ENCODE measurements at regions not wholly inside any gene's neighbourhood (a gene's known extent, or its start where the extent isn't known, plus 50 kb on each side); places are given as distances from the start of the nearest gene placed in this dataset.

GRCh38 chr14:84343656-84344055 is 1186.3 kb upstream of the FLRT2 start:
- TF ChIP-seq ARID4B (CRISPR knock-in tag; IDR thresholded peaks at IDR 0.05; ENCODE audit: borderline replicate concordance) (no peak), CREB1 (CRISPR knock-in tag; IDR thresholded peaks at IDR 0.05) (no peak), FOXK1 (CRISPR knock-in tag; IDR thresholded peaks at IDR 0.05) (no peak), USF1 (CRISPR knock-in tag; IDR thresholded peaks at IDR 0.05) (no peak), GABPB1 (CRISPR knock-in tag; IDR thresholded peaks at IDR 0.05) (no peak), ZNF512 (CRISPR knock-in tag; IDR thresholded peaks at IDR 0.05; ENCODE audit: borderline replicate concordance) (no peak), FOXP4 (CRISPR knock-in tag; IDR thresholded peaks at IDR 0.05) (no peak), ZNF317 (CRISPR knock-in tag; IDR thresholded peaks at IDR 0.05; ENCODE audit: borderline replicate concordance, low read depth) (no peak), ATF2 (CRISPR knock-in tag; IDR thresholded peaks at IDR 0.05; ENCODE audit: borderline replicate concordance, low read depth) (no peak), TEAD1 (CRISPR knock-in tag; IDR thresholded peaks at IDR 0.05) (no peak), GTF2I (CRISPR knock-in tag; conservative IDR thresholded peaks at IDR 0.05) (no peak), ZNF263 (CRISPR knock-in tag; IDR thresholded peaks at IDR 0.05; ENCODE audit: low read depth) (no peak), MAX (CRISPR knock-in tag; IDR thresholded peaks at IDR 0.05) (no peak), NR3C1 (CRISPR knock-in tag; conservative IDR thresholded peaks at IDR 0.05; ENCODE audit: low read depth) (no peak)
- POLR2A ChIA-PET, result no interaction called here
- no peak for ATAC-seq

GRCh38 chr14:84351646-84352045 is 1178.3 kb upstream of the FLRT2 start:
- H3K4me3 Mint-ChIP-seq, result no peak overlapping the region
- peaks cover 31% of the 10 kb centered on the region for H3K9me3 Mint-ChIP-seq
- H3K27me3 Mint-ChIP-seq (ENCODE audit: low read depth), result no peaks in the 10 kb centered on the region
- no peaks in the 10 kb centered on the region for H3K4me1 Mint-ChIP-seq
- H3K27ac Mint-ChIP-seq, result no peak overlapping the region
- ChIA-PET POLR2A (no interaction called here), CTCF (no interaction called here)
- DNase-seq (ENCODE audit: low spot score) (no peak), ATAC-seq (no peak)
- H3K36me3 Mint-ChIP-seq, result no peaks in the 10 kb centered on the region
- TF ChIP-seq ERG (CRISPR knock-in tag; IDR thresholded peaks at IDR 0.05), result no peak
- no peak for TF ChIP-seq SMAD4 (CRISPR knock-in tag; IDR thresholded peaks at IDR 0.05)
- no peak for TF ChIP-seq ZNF263 (CRISPR knock-in tag; IDR thresholded peaks at IDR 0.05; ENCODE audit: low read depth)
- no peak for TF ChIP-seq CDX4 (CRISPR knock-in tag; IDR thresholded peaks at IDR 0.05; ENCODE audit: borderline replicate concordance)
- no peak for TF ChIP-seq PRRX2 (CRISPR knock-in tag; IDR thresholded peaks at IDR 0.05)
- no peak for TF ChIP-seq ATF3 (CRISPR knock-in tag; conservative IDR thresholded peaks at IDR 0.05)
- no peak for TF ChIP-seq ZBTB43 (CRISPR knock-in tag; IDR thresholded peaks at IDR 0.05)
- TF ChIP-seq ZNF121 (CRISPR knock-in tag; IDR thresholded peaks at IDR 0.05), result no peak
- TF ChIP-seq ZBTB21 (CRISPR knock-in tag; IDR thresholded peaks at IDR 0.05; ENCODE audit: borderline replicate concordance), result no peak

More at GRCh38 chr14:84343656-84344055, 1186.3 kb upstream of the FLRT2 start:
- peaks cover 11% of the 10 kb centered on the region for H3K9me3 Mint-ChIP-seq
- no peak for DNase-seq (ENCODE audit: low spot score)
- H3K4me1 Mint-ChIP-seq, result peaks cover 10% of the 10 kb centered on the region
- H3K36me3 Mint-ChIP-seq, result peaks cover 6% of the 10 kb centered on the region; the same call in 1 of the 2 replicates
- CTCF ChIA-PET, result no interaction called here
- no peaks in the 10 kb centered on the region for H3K27me3 Mint-ChIP-seq (ENCODE audit: low read depth)
- H3K27ac Mint-ChIP-seq, result no peak overlapping the region
- no peak overlapping the region for H3K4me3 Mint-ChIP-seq

Measured in WTC11 (cell line).